ENCODE measurements at regions not wholly inside any gene's neighbourhood (a gene's known extent, or its start where the extent isn't known, plus 50 kb on each side); places are given as distances from the start of the nearest gene placed in this dataset.

DNA sequence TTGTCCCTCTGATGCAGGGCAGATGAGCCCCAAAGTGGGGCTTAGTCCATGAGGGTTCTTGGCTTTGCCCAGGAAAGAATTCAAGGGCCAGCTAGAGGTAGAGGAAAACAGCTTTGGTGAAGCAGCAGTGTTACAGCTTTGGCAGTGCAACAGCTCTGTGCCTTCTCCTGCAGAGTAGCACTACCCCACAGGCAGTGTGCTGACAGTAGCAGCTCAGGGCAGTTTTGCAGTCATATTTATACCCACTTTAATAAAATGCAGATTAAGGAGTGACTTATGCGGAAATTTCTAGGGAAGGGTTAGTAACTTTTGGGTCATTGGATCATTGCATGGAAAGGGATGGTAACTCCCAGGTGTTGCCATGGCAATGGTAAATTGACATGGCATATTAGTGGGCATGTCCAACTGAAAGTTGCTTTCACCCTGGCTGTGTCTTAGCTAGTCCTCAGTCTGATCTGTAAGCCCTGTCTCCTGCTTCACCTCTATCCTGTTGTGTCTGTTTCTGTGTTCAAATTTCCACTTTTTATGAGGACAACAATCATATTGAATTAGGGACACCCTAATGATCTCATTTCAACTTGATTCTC is 241.3 kb upstream of the C2CD4B start:
- H3K9me3 ChIP-seq (ENCODE audit: control insufficient read depth, low read depth, low read length), result no peaks in the 10 kb centered on the region
- no peak overlapping the region for H3K4me2 ChIP-seq (ENCODE audit: control insufficient read depth, extremely low read depth, insufficient read depth, low read depth, low read length)
- no peak for FAIRE-seq
- H3K9ac ChIP-seq (ENCODE audit: control insufficient read depth, extremely low read depth, insufficient read depth, low read length), result no peak overlapping the region
- no peak overlapping the region for H3K27ac ChIP-seq (ENCODE audit: control insufficient read depth, insufficient read depth, low read length)
- H3K36me3 ChIP-seq (ENCODE audit: control insufficient read depth in 2 of 2, extremely low read depth in 1 of 2, insufficient read depth in 2 of 2, low read length in 2 of 2), result no peaks in the 10 kb centered on the region
- dilution Hi-C loops (cut with MboI; ENCODE audit: extremely low pct_ligation_motif_present, low sequenced_read_pairs), result no loop called here
- TF ChIP-seq, protein P1, sequence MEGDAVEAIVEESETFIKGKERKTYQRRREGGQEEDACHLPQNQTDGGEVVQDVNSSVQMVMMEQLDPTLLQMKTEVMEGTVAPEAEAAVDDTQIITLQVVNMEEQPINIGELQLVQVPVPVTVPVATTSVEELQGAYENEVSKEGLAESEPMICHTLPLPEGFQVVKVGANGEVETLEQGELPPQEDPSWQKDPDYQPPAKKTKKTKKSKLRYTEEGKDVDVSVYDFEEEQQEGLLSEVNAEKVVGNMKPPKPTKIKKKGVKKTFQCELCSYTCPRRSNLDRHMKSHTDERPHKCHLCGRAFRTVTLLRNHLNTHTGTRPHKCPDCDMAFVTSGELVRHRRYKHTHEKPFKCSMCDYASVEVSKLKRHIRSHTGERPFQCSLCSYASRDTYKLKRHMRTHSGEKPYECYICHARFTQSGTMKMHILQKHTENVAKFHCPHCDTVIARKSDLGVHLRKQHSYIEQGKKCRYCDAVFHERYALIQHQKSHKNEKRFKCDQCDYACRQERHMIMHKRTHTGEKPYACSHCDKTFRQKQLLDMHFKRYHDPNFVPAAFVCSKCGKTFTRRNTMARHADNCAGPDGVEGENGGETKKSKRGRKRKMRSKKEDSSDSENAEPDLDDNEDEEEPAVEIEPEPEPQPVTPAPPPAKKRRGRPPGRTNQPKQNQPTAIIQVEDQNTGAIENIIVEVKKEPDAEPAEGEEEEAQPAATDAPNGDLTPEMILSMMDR (optimal IDR thresholded peaks at IDR 0.05 in 1 of 3, IDR thresholded peaks at IDR 0.05 in 1 of 3, conservative IDR thresholded peaks at IDR 0.05 in 1 of 3; ENCODE audit: extremely low read depth in 1 of 3, insufficient read depth in 2 of 3, low read length in 3 of 3), result no peak
- TF ChIP-seq EZH2 (IDR thresholded peaks at IDR 0.05; ENCODE audit: low read length), result no peak
- H4K20me1 ChIP-seq (ENCODE audit: control insufficient read depth, extremely low read depth, insufficient read depth, low read length), result no peaks in the 10 kb centered on the region
- H3K27me3 ChIP-seq (ENCODE audit: control insufficient read depth, extremely low read depth, insufficient read depth, low read length), result no peaks in the 10 kb centered on the region
- H3K4me1 ChIP-seq (ENCODE audit: control insufficient read depth, extremely low read depth, insufficient read depth, low read length), result peaks cover 27% of the 10 kb centered on the region
- no peaks in the 10 kb centered on the region for H3K79me2 ChIP-seq (ENCODE audit: control insufficient read depth, insufficient read depth, low read length)
- no peak overlapping the region for H2AFZ ChIP-seq (ENCODE audit: control insufficient read depth, low read length)
- H3K9me1 ChIP-seq (ENCODE audit: control insufficient read depth, extremely low read depth, insufficient read depth, low read length), result no peaks in the 10 kb centered on the region
- DNase-seq (ENCODE audit: low read depth, low spot score), result no peak
- no peak overlapping the region for H3K4me3 ChIP-seq (ENCODE audit: control insufficient read depth in 2 of 3, extremely low read depth in 1 of 3, insufficient read depth in 2 of 3, low read depth in 1 of 3, low read length in 3 of 3)

DNA sequence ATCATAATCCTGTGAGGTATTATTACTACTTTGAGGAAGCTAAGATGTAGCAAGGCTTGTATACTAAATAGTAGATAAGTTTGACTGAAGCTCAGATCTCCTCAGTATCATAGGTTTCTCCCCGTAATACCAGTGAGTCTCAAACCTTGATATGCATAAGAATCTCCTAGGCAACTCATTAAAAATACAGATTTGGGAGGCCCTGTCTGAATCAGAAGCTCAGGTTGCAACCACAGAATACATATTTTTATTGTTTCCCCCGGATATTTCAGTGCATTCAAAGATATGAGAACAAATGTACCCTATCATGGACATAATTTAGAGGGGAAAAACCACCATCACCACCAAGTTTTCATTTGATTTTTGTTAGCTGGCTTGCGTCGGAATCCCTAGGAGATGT is 242.1 kb upstream of the C2CD4B start:
- H3K9ac ChIP-seq (ENCODE audit: control insufficient read depth, extremely low read depth, insufficient read depth, low read length), result no peak overlapping the region
- no peaks in the 10 kb centered on the region for H3K9me3 ChIP-seq (ENCODE audit: control insufficient read depth, low read depth, low read length)
- no peaks in the 10 kb centered on the region for H4K20me1 ChIP-seq (ENCODE audit: control insufficient read depth, extremely low read depth, insufficient read depth, low read length)
- H3K36me3 ChIP-seq (ENCODE audit: control insufficient read depth in 2 of 2, extremely low read depth in 1 of 2, insufficient read depth in 2 of 2, low read length in 2 of 2), result no peaks in the 10 kb centered on the region
- TF ChIP-seq, protein P1 (optimal IDR thresholded peaks at IDR 0.05 in 1 of 3, IDR thresholded peaks at IDR 0.05 in 1 of 3, conservative IDR thresholded peaks at IDR 0.05 in 1 of 3; ENCODE audit: extremely low read depth in 1 of 3, insufficient read depth in 2 of 3, low read length in 3 of 3), result no peak
- TF ChIP-seq EZH2 (IDR thresholded peaks at IDR 0.05; ENCODE audit: low read length), result no peak
- peaks cover 27% of the 10 kb centered on the region for H3K4me1 ChIP-seq (ENCODE audit: control insufficient read depth, extremely low read depth, insufficient read depth, low read length)
- H3K27ac ChIP-seq (ENCODE audit: control insufficient read depth, insufficient read depth, low read length), result no peak overlapping the region
- H3K79me2 ChIP-seq (ENCODE audit: control insufficient read depth, insufficient read depth, low read length), result no peaks in the 10 kb centered on the region
- dilution Hi-C loops (cut with MboI; ENCODE audit: extremely low pct_ligation_motif_present, low sequenced_read_pairs), result no loop called here
- no peak overlapping the region for H3K4me2 ChIP-seq (ENCODE audit: control insufficient read depth, extremely low read depth, insufficient read depth, low read depth, low read length)
- FAIRE-seq, result no peak
- no peaks in the 10 kb centered on the region for H3K9me1 ChIP-seq (ENCODE audit: control insufficient read depth, extremely low read depth, insufficient read depth, low read length)
- no peak overlapping the region for H2AFZ ChIP-seq (ENCODE audit: control insufficient read depth, low read length)
- no peak for DNase-seq (ENCODE audit: low read depth, low spot score)
- no peaks in the 10 kb centered on the region for H3K27me3 ChIP-seq (ENCODE audit: control insufficient read depth, extremely low read depth, insufficient read depth, low read length)
- no peak overlapping the region for H3K4me3 ChIP-seq (ENCODE audit: control insufficient read depth in 2 of 3, extremely low read depth in 1 of 3, insufficient read depth in 2 of 3, low read depth in 1 of 3, low read length in 3 of 3)

Data from keratinocyte (primary cell).